H1 (cell line): ENCODE measurements at regions not wholly inside any gene's neighbourhood (a gene's known extent, or its start where the extent isn't known, plus 50 kb on each side); places are given as distances from the start of the nearest gene placed in this dataset.

ENCODE experiments used
- CTCF ChIA-PET: fragments of 300-600 bp; sonication (Branson Sonifier 250); formaldehyde crosslinking; loops from one replicate; lab custom pipeline; 2021; ENCODE audit not compliant: partially characterized antibody; lab: Charles Lee
- POLR2A ChIA-PET: fragments of 300-600 bp; sonication (Branson Sonifier 250); formaldehyde crosslinking; loops from one replicate; lab custom pipeline; 2021; ENCODE audit warnings: inconsistent platforms; ENCODE audit not compliant: partially characterized antibody; lab: Charles Lee
- DNase-seq, 2 experiments: peaks; one replicate each; pipeline versions ENCODE4 v3.0.0 to v3.0.0-alpha.2; 2010 to 2022; ENCODE audit warnings: low spot score in 2 of 2, low read depth in 1 of 2, mixed read lengths in 1 of 2
- FAIRE-seq: peaks from 2 replicates; lab custom pipeline; 2011; peaks lifted over from hg19 to GRCh38; lab: Jason Lieb, UNC
- H2AFZ ChIP-seq: 2 replicates; pipeline ENCODE4 v1.8.1; 2012; ENCODE audit warnings: low read length, inconsistent platforms
- H2AK5ac ChIP-seq: 2 replicates; pipeline ENCODE4 v1.6.1; 2013; ENCODE audit warnings: low read depth, low read length
- H2BK120ac ChIP-seq: replicated peaks from 2 replicates; pipeline ENCODE3; 2013; ENCODE audit warnings: low read depth, low read length, inconsistent platforms
- H2BK12ac ChIP-seq: 2 replicates; pipeline ENCODE4 v1.6.1; 2013; ENCODE audit warnings: low read depth, low read length
- H2BK15ac ChIP-seq: 2 replicates; pipeline ENCODE4 v1.6.1; 2013; ENCODE audit warnings: low read length
- H2BK20ac ChIP-seq: 2 replicates; pipeline ENCODE4 v1.6.1; 2013; ENCODE audit warnings: low read length
- H2BK5ac ChIP-seq: 2 replicates; pipeline ENCODE4 v1.6.1; 2013; ENCODE audit warnings: low read depth, low read length
- H3K14ac ChIP-seq: 2 replicates; pipeline ENCODE4 v1.6.1; 2013; ENCODE audit warnings: inconsistent platforms; ENCODE audit not compliant: insufficient read length
- H3K18ac ChIP-seq: 2 replicates; pipeline ENCODE4 v1.6.1; 2013; ENCODE audit warnings: low read length; ENCODE audit errors: extremely low read depth
- H3K23ac ChIP-seq: 2 replicates; pipeline ENCODE4 v1.6.1; 2013; ENCODE audit warnings: inconsistent platforms; ENCODE audit not compliant: insufficient read length
- H3K23me2 ChIP-seq: 2 replicates; pipeline ENCODE4 v1.6.1; 2013; ENCODE audit warnings: low read depth, low read length
- H3K27ac ChIP-seq: 2 replicates; pipeline ENCODE4 v1.6.1; 2011; ENCODE audit warnings: low read depth, low read length, inconsistent platforms
- H3K27me3 ChIP-seq, 4 experiments: replicated peaks in 1 of 4; 1 replicate in 1 of 4; 2 replicates in 3 of 4; pipeline versions ENCODE4 v1.6.1 to v1.8.1; 2011 to 2013; ENCODE audit warnings: low read length in 3 of 4, mild to moderate bottlenecking in 3 of 4, inconsistent platforms in 2 of 4, mixed read lengths in 2 of 4, moderate library complexity in 1 of 4; ENCODE audit not compliant: control insufficient read depth in 3 of 4, insufficient read depth in 3 of 4; ENCODE audit errors: extremely low read depth in 1 of 4
- H3K36me3 ChIP-seq, 4 experiments: 2 replicates each; pipeline versions ENCODE4 v1.6.1 to v1.8.1; 2011 to 2013; ENCODE audit warnings: mild to moderate bottlenecking in 4 of 4, low read length in 3 of 4, moderate library complexity in 2 of 4, control low read depth in 1 of 4, inconsistent platforms in 1 of 4; ENCODE audit not compliant: insufficient read depth in 4 of 4, control insufficient read depth in 2 of 4
- H3K4ac ChIP-seq: replicated peaks from 2 replicates; pipeline ENCODE3; 2013; ENCODE audit warnings: low read length, low read depth, mixed read lengths, inconsistent platforms; ENCODE audit not compliant: insufficient read length
- H3K4me1 ChIP-seq, 4 experiments: replicated peaks in 1 of 4; 1 replicate in 1 of 4; 2 replicates in 3 of 4; pipeline versions ENCODE4 v1.6.1 to v1.8.1; 2011 to 2013; ENCODE audit warnings: low read length in 3 of 4, inconsistent platforms in 2 of 4, mixed read lengths in 1 of 4; ENCODE audit not compliant: insufficient read depth in 4 of 4, control insufficient read depth in 3 of 4
- H3K4me2 ChIP-seq, 2 experiments: 2 replicates each; pipeline versions ENCODE4 v1.6.1 to v1.8.1; 2011 to 2013; ENCODE audit warnings: low read depth in 2 of 2, low read length in 2 of 2, control low read depth in 1 of 2, inconsistent platforms in 1 of 2, mild to moderate bottlenecking in 1 of 2; ENCODE audit not compliant: insufficient read depth in 1 of 2
- H3K4me3 ChIP-seq, 4 experiments: fragments of 200-600, 300-600 bp in 1 of 4; sonication (generic), shearing (Covaris generic), sonication (Bioruptor Twin) in 1 of 4; 2 replicates each; pipeline versions ENCODE4 v1.5.1 to v1.8.1; 2011 to 2016; ENCODE audit warnings: low read length in 4 of 4, low read depth in 3 of 4, control low read depth in 2 of 4, inconsistent platforms in 2 of 4, mild to moderate bottlenecking in 2 of 4, mixed read lengths in 1 of 4, moderate library complexity in 1 of 4; ENCODE audit not compliant: insufficient read depth in 2 of 4; ENCODE audit errors: extremely low read depth in 1 of 4
- H3K56ac ChIP-seq: replicated peaks from 2 replicates; pipeline ENCODE3; 2013; ENCODE audit warnings: low read depth, mild to moderate bottlenecking, mixed read lengths, low read length, inconsistent platforms; ENCODE audit not compliant: insufficient read length
- H3K79me1 ChIP-seq: 2 replicates; pipeline ENCODE4 v1.6.1; 2013; ENCODE audit warnings: low read depth, low read length, control low read depth
- H3K79me2 ChIP-seq, 2 experiments: 2 replicates each; pipeline versions ENCODE4 v1.6.1 to v1.8.1; 2012 to 2013; ENCODE audit warnings: low read length in 2 of 2, mild to moderate bottlenecking in 2 of 2, inconsistent platforms in 1 of 2; ENCODE audit not compliant: insufficient read depth in 2 of 2, control insufficient read depth in 1 of 2
- H3K9ac ChIP-seq, 4 experiments: replicated peaks in 1 of 4; 1 replicate in 1 of 4; 2 replicates in 3 of 4; pipeline versions ENCODE4 v1.6.1 to v1.8.1; 2011 to 2013; ENCODE audit warnings: low read depth in 3 of 4, low read length in 3 of 4, control low read depth in 2 of 4, mild to moderate bottlenecking in 2 of 4, moderate library complexity in 2 of 4, inconsistent platforms in 1 of 4; ENCODE audit errors: extremely low read depth in 1 of 4
- H3K9me3 ChIP-seq, 2 experiments: 2 replicates each; pipeline versions ENCODE4 v1.6.1 to v1.8.1; 2012 to 2013; ENCODE audit warnings: mild to moderate bottlenecking in 2 of 2, moderate library complexity in 2 of 2, control low read depth in 1 of 2, inconsistent platforms in 1 of 2, low read depth in 1 of 2, low read length in 1 of 2, mixed read lengths in 1 of 2; ENCODE audit not compliant: insufficient read depth in 2 of 2
- H4K20me1 ChIP-seq, 2 experiments: replicated peaks in 1 of 2; 2 replicates each; pipeline versions ENCODE3 to v1.8.1; 2011 to 2013; ENCODE audit warnings: inconsistent platforms in 2 of 2, low read length in 2 of 2, mild to moderate bottlenecking in 1 of 2; ENCODE audit not compliant: insufficient read depth in 2 of 2, control insufficient read depth in 1 of 2
- H4K5ac ChIP-seq: 2 replicates; pipeline ENCODE4 v1.6.1; 2013; ENCODE audit warnings: low read length, low read depth, mixed read lengths, inconsistent platforms; ENCODE audit not compliant: insufficient read length
- H4K8ac ChIP-seq: 2 replicates; pipeline ENCODE4 v1.8.0; 2013; ENCODE audit warnings: mild to moderate bottlenecking, moderate library complexity, low read length, inconsistent platforms; ENCODE audit not compliant: insufficient read depth; ENCODE audit errors: extremely low read depth
- H4K91ac ChIP-seq: replicated peaks from 2 replicates; pipeline ENCODE3; 2013; ENCODE audit warnings: low read length, mixed read lengths, inconsistent platforms; ENCODE audit not compliant: insufficient read length
- PHF8 ChIP-seq: fragments of 200-600 bp; sonication (generic); conservative IDR thresholded peaks from 2 replicates; pipeline ENCODE4 v1.7.1; 2012; ENCODE audit warnings: low read depth, mild to moderate bottlenecking, inconsistent platforms, low read length, moderate library complexity
- WGBS, 2 experiments: shearing (Covaris generic) in 1 of 2; methylation state at CpG; one replicate each; pipeline versions ENCODE4 v1.1.6 to v1.1.7; 2013 to 2015; ENCODE audit warnings: low lambda C conversion rate in 2 of 2, mixed read lengths in 2 of 2, inconsistent platforms in 1 of 2, low coverage in 1 of 2, missing lambda C conversion rate in 1 of 2; ENCODE audit not compliant: insufficient replicate concordance in 2 of 2, insufficient coverage in 1 of 2, insufficient read length in 1 of 2; ENCODE audit errors: extremely low coverage in 1 of 2, missing lambda C conversion rate in 1 of 2; 5-methylcytosine and 5-hydroxymethylcytosine counted together

DNA sequence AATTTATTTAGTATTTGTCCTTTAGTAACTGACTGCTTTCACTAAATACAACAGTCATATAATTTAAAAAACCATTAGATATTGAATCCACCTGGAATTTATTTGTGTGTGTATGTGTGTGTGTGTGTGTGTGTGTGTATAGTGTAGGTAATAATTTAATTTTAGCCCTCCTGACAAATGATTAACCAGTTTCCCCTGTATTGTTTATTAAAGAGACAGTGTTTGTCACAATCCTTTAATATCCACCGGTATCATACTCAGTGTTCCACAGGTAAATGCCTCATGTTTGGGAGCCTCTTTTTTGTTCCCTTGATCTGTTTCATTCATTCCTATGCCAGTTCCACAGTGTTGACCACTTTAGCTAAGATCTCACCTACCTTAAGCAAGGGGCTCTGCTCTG is 134.6 kb upstream of the IRX3 start:
- FAIRE-seq (no peak), DNase-seq (no peak)
- Histone ChIP-seq H3K27me3 (no peaks in the 10 kb centered on the region), H3K9ac (no peak overlapping the region), H3K9me3 (no peaks in the 10 kb centered on the region), H2AK5ac (no peak overlapping the region), H4K91ac (no peak overlapping the region), H2BK15ac (no peak overlapping the region), H3K79me2 (no peaks in the 10 kb centered on the region), H3K4me1 (no peaks in the 10 kb centered on the region), H3K23ac (no peak overlapping the region), H3K18ac (no peak overlapping the region), H3K4me2 (no peak overlapping the region), H2BK20ac (no peak overlapping the region), H2BK5ac (no peak overlapping the region), H4K8ac (no peak overlapping the region), H2BK12ac (no peak overlapping the region), H4K20me1 (no peaks in the 10 kb centered on the region), H3K36me3 (no peaks in the 10 kb centered on the region), H3K14ac (no peak overlapping the region), H3K79me1 (no peaks in the 10 kb centered on the region), H3K4me3 (no peak overlapping the region), H3K23me2 (no peaks in the 10 kb centered on the region), H3K4ac (no peak overlapping the region), H2AFZ (no peak overlapping the region), H4K5ac (no peak overlapping the region), H3K56ac (no peak overlapping the region), H3K27ac (no peak overlapping the region)
- 88% methylated on average over 1 of the region's 1 CpG; no CpG with 5 or more reads in 1 of the 2 experiments for WGBS, 2 experiments
- CTCF ChIA-PET, result no interaction called here
- no peak for TF ChIP-seq PHF8
- TF ChIP-seq, all 59 proteins: peak for 0
- no peak overlapping the region for H2BK120ac ChIP-seq
- POLR2A ChIA-PET, result no interaction called here
